ENCODE measurements at regions not wholly inside any gene's neighbourhood (a gene's known extent, or its start where the extent isn't known, plus 50 kb on each side); places are given as distances from the start of the nearest gene placed in this dataset.
"Not testable (repeated sequence)": the region's sequence is repeated elsewhere in the genome, so short reads cannot be mapped to it uniquely, and the experiment has no call there.

DNA sequence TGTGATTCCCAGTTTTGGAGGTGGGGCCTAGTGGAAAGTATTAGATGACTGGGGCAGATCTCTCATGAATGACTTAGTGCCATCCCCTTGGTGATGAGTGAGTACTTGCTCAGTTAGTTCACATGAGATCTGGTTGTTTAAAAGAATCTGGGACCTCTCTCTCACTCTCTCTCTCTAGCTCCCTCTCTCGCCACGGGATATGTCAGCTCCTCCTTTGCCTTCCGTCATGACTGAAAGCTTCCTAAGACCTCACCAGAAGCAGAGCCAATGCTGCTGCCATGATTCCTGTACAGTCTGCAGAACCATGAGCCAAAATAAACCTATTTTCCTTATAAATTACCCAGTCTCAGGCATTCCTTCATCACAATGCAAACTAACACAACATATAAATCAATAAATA lies 176.7 kb downstream of the PRELID2 start:
- no peak for ATAC-seq
- 65% methylated on average over 3 of the region's 3 CpGs for whole genome bisulfite sequencing (ENCODE audit: missing lambda C conversion rate)
- Histone ChIP-seq H3K4me3 (no peak overlapping the region), H3K27ac (no peak overlapping the region), H3K4me2 (no peak overlapping the region), H3K4me1 (no peaks in the 10 kb centered on the region), H3K9me3 (no peaks in the 10 kb centered on the region)
- TF ChIP-seq RNF2 (IDR thresholded peaks at IDR 0.05; ENCODE audit: borderline replicate concordance, low read depth) (no peak), HOXB5 (CRISPR knock-in tag; IDR thresholded peaks at IDR 0.05) (no peak), CHD4 (IDR thresholded peaks at IDR 0.05; ENCODE audit: borderline replicate concordance) (no peak), CBX8 (IDR thresholded peaks at IDR 0.05) (no peak), NFE2L2 (conservative IDR thresholded peaks at IDR 0.05; ENCODE audit: low read length) (no peak), CHD2 (IDR thresholded peaks at IDR 0.05; ENCODE audit: low read length, partially characterized antibody) (no peak), HDAC2 (IDR thresholded peaks at IDR 0.05) (no peak), RARB (CRISPR knock-in tag; IDR thresholded peaks at IDR 0.05) (no peak), MYC (IDR thresholded peaks at IDR 0.05; ENCODE audit: borderline replicate concordance, low read length) (no peak), SREBF2 (IDR thresholded peaks at IDR 0.05) (no peak), HOXA7 (CRISPR knock-in tag; IDR thresholded peaks at IDR 0.05) (no peak), BHLHE40 (IDR thresholded peaks at IDR 0.05; ENCODE audit: low read depth, low read length) (no peak), NPAS2 (CRISPR knock-in tag; IDR thresholded peaks at IDR 0.05; ENCODE audit: borderline replicate concordance) (no peak), MAZ (IDR thresholded peaks at IDR 0.05; ENCODE audit: borderline replicate concordance, low read depth, low read length) (no peak), KDM5A (IDR thresholded peaks at IDR 0.05) (no peak)
- TF ChIP-seq, protein P1, sequence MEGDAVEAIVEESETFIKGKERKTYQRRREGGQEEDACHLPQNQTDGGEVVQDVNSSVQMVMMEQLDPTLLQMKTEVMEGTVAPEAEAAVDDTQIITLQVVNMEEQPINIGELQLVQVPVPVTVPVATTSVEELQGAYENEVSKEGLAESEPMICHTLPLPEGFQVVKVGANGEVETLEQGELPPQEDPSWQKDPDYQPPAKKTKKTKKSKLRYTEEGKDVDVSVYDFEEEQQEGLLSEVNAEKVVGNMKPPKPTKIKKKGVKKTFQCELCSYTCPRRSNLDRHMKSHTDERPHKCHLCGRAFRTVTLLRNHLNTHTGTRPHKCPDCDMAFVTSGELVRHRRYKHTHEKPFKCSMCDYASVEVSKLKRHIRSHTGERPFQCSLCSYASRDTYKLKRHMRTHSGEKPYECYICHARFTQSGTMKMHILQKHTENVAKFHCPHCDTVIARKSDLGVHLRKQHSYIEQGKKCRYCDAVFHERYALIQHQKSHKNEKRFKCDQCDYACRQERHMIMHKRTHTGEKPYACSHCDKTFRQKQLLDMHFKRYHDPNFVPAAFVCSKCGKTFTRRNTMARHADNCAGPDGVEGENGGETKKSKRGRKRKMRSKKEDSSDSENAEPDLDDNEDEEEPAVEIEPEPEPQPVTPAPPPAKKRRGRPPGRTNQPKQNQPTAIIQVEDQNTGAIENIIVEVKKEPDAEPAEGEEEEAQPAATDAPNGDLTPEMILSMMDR (IDR thresholded peaks at IDR 0.05) = no peak
- TF ChIP-seq, protein P2, sequence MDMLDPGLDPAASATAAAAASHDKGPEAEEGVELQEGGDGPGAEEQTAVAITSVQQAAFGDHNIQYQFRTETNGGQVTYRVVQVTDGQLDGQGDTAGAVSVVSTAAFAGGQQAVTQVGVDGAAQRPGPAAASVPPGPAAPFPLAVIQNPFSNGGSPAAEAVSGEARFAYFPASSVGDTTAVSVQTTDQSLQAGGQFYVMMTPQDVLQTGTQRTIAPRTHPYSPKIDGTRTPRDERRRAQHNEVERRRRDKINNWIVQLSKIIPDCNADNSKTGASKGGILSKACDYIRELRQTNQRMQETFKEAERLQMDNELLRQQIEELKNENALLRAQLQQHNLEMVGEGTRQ (IDR thresholded peaks at IDR 0.05) = no peak
- CTCF ChIA-PET = no interaction called here
- POLR2A ChIA-PET = no interaction called here
- FAIRE-seq = no peak
- no peak for DNase-seq (ENCODE audit: low read depth in 1 of 2, low spot score in 1 of 2)

DNA sequence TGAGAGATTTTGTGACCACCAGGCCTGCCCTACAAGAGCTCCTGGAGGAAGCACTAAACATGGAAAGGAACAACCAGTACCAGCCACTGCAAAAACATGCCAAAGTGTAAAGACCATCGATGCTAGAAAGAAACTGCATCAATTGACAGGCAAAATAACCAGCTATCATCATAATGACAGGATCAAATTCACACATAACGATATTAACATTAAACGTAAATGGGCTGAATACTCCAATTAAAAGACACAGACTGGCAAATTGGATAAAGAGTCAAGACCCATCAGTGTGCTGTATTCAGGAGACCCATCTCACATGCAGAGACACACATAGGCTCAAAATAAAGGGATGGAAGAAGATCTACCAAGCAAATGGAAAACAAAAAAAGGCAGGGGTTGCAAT lies 182.4 kb downstream of the PRELID2 start:
- CTCF ChIA-PET; ATAC-seq; H3K4me1 ChIP-seq; FAIRE-seq; H3K4me3 ChIP-seq; DNase-seq (ENCODE audit: low read depth in 1 of 2, low spot score in 1 of 2); H3K27ac ChIP-seq; POLR2A ChIA-PET; H3K9me3 ChIP-seq; H3K4me2 ChIP-seq: not testable (repeated sequence)
- WGBS (ENCODE audit: missing lambda C conversion rate) = 49% methylated on average over 3 of the region's 3 CpGs

DNA sequence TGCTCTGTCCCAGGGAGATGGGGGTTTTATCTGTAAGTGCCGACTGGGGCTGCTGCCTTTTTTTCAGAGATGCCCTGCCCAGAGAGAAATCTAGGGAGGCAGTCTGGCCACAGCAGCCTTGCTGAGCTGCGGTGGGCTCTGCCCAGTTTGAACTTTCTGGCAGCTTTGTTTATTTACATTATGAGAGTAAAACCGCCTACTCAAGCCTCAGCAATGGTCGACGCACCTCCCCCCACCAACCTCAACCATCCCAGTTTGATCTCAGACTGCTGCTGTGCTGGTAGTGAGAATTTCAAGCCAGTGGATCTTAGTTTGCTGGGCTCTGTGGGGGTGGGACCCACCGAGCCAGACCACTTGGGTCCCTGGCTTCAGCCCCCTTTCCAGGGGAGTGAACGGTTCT lies 188.0 kb downstream of the PRELID2 start:
- FAIRE-seq; DNase-seq (ENCODE audit: low read depth in 1 of 2, low spot score in 1 of 2); H3K4me1 ChIP-seq; H3K9me3 ChIP-seq; POLR2A ChIA-PET; ATAC-seq; H3K27ac ChIP-seq; H3K4me3 ChIP-seq; H3K4me2 ChIP-seq: not testable (repeated sequence)
- CTCF ChIA-PET = interaction anchor here (0.6 kb wide), 1 partner anchor 850 kb away, joined by 3 read pairs; no protein-coding TSS in a partner anchor
- 58% methylated on average over 7 of the region's 7 CpGs for WGBS (ENCODE audit: missing lambda C conversion rate)

DNA sequence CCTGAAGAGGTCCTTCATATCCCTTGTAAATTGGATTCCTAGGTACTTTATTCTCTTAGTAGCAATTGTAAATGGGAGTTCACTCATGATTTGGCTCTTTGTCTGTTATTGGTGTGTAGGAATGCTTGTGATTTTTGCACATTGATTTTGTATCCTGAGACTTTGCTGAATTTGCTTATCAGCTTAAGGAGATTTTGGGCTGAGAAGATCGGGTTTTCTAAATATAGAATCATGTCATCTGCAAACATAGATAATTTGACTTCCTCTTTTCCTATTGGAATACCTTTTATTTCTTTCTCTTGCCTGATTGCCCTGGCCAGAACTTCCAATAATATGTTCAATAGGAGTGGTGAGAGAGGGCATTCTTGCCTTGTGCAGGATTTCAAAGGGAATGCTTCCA lies 191.9 kb downstream of the PRELID2 start:
- H3K4me3 ChIP-seq; H3K4me1 ChIP-seq; H3K9me3 ChIP-seq; FAIRE-seq; H3K27ac ChIP-seq; DNase-seq (ENCODE audit: low read depth in 1 of 2, low spot score in 1 of 2); CTCF ChIA-PET; POLR2A ChIA-PET; H3K4me2 ChIP-seq; ATAC-seq: not testable (repeated sequence)
- WGBS (ENCODE audit: missing lambda C conversion rate) = 17% methylated on average over 1 of the region's 1 CpG

All from A549 (cell line).